GM11168 (cell line): ENCODE measurements at regions not wholly inside any gene's neighbourhood (a gene's known extent, or its start where the extent isn't known, plus 50 kb on each side); places are given as distances from the start of the nearest gene placed in this dataset.
"Not testable (repeated sequence)": the region's sequence is repeated elsewhere in the genome, so short reads cannot be mapped to it uniquely, and the experiment has no call there.

Experiments used
- in situ Hi-C: fragments of 300-500 bp; cut with MboI; formaldehyde crosslinking; loops from one replicate; pipeline ENCODE4 v1.12.0; 2022; ENCODE audit warnings: low sequenced_read_pairs; ENCODE audit not compliant: unreplicated experiment

GRCh38 chr9:78694974-78695373, 398.0 kb downstream of the PSAT1 start:
- in situ Hi-C loops = no loop called here

- in situ Hi-C loops = no loop called here
Observed at GRCh38 chr9:78695519-78695918, 398.6 kb downstream of the PSAT1 start.

- in situ Hi-C loops = no loop called here
Observed at GRCh38 chr9:78697618-78698017, 400.7 kb downstream of the PSAT1 start.

- in situ Hi-C loops = no loop called here
Observed at GRCh38 chr9:78698371-78698770, 401.4 kb downstream of the PSAT1 start.

- in situ Hi-C loops = not testable (repeated sequence)
Observed at GRCh38 chr9:78699217-78699616, 402.3 kb downstream of the PSAT1 start.

- in situ Hi-C loops = not testable (repeated sequence)
Observed at GRCh38 chr9:78704153-78704552, 407.2 kb downstream of the PSAT1 start.

- in situ Hi-C loops = no loop called here
Observed at GRCh38 chr9:78707080-78707479, 410.2 kb downstream of the PSAT1 start.

- in situ Hi-C loops = no loop called here
Observed at GRCh38 chr9:78707481-78707991, 410.6 kb downstream of the PSAT1 start.

- in situ Hi-C loops = no loop called here
Observed at GRCh38 chr9:78712903-78713613, 416.1 kb downstream of the PSAT1 start.

GRCh38 chr9:78713614-78714405, 416.9 kb downstream of the PSAT1 start:
- in situ Hi-C loops = no loop called here

GRCh38 chr9:78714576-78714975, 417.7 kb downstream of the PSAT1 start:
- in situ Hi-C loops = no loop called here

- in situ Hi-C loops = not testable (repeated sequence)
Observed at GRCh38 chr9:78719029-78719428, 422.1 kb downstream of the PSAT1 start.

- in situ Hi-C loops = no loop called here
Observed at GRCh38 chr9:78724896-78725295, 428.0 kb downstream of the PSAT1 start.

- in situ Hi-C loops = no loop called here
Observed at GRCh38 chr9:78725503-78725902, 428.6 kb downstream of the PSAT1 start.

- in situ Hi-C loops = no loop called here
Observed at GRCh38 chr9:78745331-78745730, 448.4 kb downstream of the PSAT1 start.

GRCh38 chr9:78746010-78746409, 449.1 kb downstream of the PSAT1 start:
- in situ Hi-C loops = no loop called here

- in situ Hi-C loops = no loop called here
Observed at GRCh38 chr9:78753039-78753438, 456.1 kb downstream of the PSAT1 start.

GRCh38 chr9:78756813-78757510, 460.0 kb downstream of the PSAT1 start:
- in situ Hi-C loops = no loop called here

GRCh38 chr9:78763424-78763823, 466.5 kb downstream of the PSAT1 start:
- in situ Hi-C loops = no loop called here

GRCh38 chr9:78765861-78766260, 468.9 kb downstream of the PSAT1 start:
- in situ Hi-C loops = no loop called here

GRCh38 chr9:78767490-78767889, 470.6 kb downstream of the PSAT1 start:
- in situ Hi-C loops = no loop called here
